Osteocyte (in vitro differentiated cells): ENCODE measurements at regions not wholly inside any gene's neighbourhood (a gene's known extent, or its start where the extent isn't known, plus 50 kb on each side); places are given as distances from the start of the nearest gene placed in this dataset.

ENCODE experiments used
- DNase-seq: peaks from one replicate; pipeline ENCODE4 v3.0.0; 2021; ENCODE audit warnings: mixed read lengths; ENCODE audit not compliant: unreplicated experiment; ENCODE audit errors: extremely low spot score
- H3K27ac Mint-ChIP-seq: one replicate; pipeline ENCODE4 v1.8.0; 2021; ENCODE audit warnings: mild to moderate bottlenecking, mixed read lengths; ENCODE audit not compliant: unreplicated experiment
- H3K27me3 Mint-ChIP-seq: one replicate; pipeline ENCODE4 v1.8.0; 2021; ENCODE audit warnings: mixed read lengths; ENCODE audit not compliant: unreplicated experiment
- H3K36me3 Mint-ChIP-seq: one replicate; pipeline ENCODE4 v1.8.0; 2021; ENCODE audit warnings: mixed read lengths; ENCODE audit not compliant: unreplicated experiment
- H3K4me1 Mint-ChIP-seq: one replicate; pipeline ENCODE4 v1.8.0; 2021; ENCODE audit warnings: mixed read lengths; ENCODE audit not compliant: unreplicated experiment
- H3K4me3 Mint-ChIP-seq: one replicate; pipeline ENCODE4 v1.8.0; 2021; ENCODE audit warnings: mild to moderate bottlenecking, moderate library complexity, mixed read lengths; ENCODE audit not compliant: unreplicated experiment
- H3K9me3 Mint-ChIP-seq: one replicate; pipeline ENCODE4 v1.8.0; 2021; ENCODE audit warnings: mixed read lengths; ENCODE audit not compliant: unreplicated experiment
- CTCF ChIP-seq: fragments of 200-600 bp; sonication (generic); IDR thresholded peaks from 2 replicates; pipeline ENCODE4 v1.5.0; 2021; ENCODE audit warnings: antibody characterized with exemption, mild to moderate bottlenecking, moderate library complexity

DNA sequence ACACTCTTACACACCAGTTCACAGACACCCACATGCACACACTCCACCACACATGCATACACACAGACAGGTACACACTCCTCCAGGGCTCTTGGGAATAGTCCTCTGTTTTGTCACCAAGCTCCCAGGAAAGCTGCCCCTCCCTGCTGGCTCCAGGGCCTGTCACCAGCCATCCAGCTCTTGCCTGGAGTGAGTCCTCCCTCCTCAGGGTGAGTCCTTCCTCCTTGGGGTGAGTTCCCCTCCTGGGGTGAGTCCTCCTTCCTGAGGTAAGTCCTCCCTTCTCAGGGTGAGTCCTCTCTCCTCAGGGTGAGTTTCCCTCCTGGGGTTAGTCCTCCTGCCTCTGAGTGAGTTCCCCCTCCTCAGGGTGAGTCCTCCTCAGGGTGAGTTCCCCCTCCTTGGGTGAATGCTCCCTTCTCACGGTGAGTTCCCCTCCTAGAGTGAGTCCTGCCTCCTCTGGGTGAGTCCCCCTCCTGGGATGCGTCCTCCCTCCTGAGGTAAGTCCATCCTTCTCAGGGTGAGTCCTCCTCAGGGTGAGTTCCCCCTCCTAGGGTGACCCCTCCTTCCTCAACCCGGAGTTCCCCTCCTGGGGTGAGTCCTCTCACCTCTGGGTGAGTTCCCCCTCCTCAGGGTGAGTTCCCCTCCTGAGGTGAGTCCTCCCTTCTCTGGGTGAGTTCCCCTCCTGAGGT lies 100.6 kb upstream of the FGF3 start:
- Mint-ChIP-seq H3K4me1 (peaks cover 10% of the 10 kb centered on the region), H3K36me3 (no peaks in the 10 kb centered on the region), H3K27ac (no peak overlapping the region), H3K27me3 (peaks cover 23% of the 10 kb centered on the region), H3K9me3 (no peaks in the 10 kb centered on the region), H3K4me3 (no peak overlapping the region)
- DNase-seq = no peak
- no peak for TF ChIP-seq CTCF

DNA sequence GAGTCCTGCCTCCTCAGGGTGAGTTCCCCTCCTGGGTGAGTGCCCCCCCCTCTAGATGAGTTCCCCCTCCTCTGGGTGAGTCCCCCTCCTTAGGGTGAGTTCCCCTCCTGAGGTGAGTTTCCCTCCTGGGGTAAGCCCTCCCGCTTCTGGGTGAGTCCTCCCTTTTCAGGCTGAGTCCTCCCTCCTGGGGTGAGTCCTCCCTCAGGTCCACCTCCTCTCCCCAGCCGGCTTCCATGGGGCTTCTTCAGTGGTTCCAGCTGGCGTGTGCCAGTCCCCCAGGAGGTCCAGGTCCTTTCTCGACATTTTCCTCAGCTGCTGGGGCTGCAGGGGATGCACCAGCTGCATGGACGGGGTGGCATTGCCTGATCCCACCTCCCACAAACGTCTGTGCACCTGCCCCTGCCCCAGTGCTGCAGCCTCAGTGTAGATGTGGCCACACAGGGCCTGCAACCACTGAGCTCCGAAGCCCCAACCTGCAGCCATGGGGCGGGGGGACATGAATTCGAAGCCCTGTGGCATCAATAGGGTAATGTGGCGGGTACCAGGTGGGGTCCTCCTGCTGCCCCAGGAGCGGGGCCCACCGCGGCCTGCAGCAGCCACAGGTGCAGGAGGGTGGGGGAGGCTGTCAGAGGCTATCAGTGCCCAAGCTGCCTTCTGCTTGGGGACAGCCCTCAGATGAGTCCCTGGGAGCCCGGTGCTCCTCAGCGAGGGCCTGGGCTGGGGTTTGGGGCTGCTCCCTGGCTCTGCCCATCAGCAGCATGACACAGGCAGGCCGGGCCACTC lies 101.3 kb upstream of the FGF3 start:
- no peak overlapping the region for H3K27ac Mint-ChIP-seq
- H3K36me3 Mint-ChIP-seq = no peaks in the 10 kb centered on the region
- H3K27me3 Mint-ChIP-seq = peaks cover 29% of the 10 kb centered on the region
- H3K4me1 Mint-ChIP-seq = peaks cover 4% of the 10 kb centered on the region
- no peak for TF ChIP-seq CTCF
- no peaks in the 10 kb centered on the region for H3K9me3 Mint-ChIP-seq
- H3K4me3 Mint-ChIP-seq = no peak overlapping the region
- DNase-seq = no peak

DNA sequence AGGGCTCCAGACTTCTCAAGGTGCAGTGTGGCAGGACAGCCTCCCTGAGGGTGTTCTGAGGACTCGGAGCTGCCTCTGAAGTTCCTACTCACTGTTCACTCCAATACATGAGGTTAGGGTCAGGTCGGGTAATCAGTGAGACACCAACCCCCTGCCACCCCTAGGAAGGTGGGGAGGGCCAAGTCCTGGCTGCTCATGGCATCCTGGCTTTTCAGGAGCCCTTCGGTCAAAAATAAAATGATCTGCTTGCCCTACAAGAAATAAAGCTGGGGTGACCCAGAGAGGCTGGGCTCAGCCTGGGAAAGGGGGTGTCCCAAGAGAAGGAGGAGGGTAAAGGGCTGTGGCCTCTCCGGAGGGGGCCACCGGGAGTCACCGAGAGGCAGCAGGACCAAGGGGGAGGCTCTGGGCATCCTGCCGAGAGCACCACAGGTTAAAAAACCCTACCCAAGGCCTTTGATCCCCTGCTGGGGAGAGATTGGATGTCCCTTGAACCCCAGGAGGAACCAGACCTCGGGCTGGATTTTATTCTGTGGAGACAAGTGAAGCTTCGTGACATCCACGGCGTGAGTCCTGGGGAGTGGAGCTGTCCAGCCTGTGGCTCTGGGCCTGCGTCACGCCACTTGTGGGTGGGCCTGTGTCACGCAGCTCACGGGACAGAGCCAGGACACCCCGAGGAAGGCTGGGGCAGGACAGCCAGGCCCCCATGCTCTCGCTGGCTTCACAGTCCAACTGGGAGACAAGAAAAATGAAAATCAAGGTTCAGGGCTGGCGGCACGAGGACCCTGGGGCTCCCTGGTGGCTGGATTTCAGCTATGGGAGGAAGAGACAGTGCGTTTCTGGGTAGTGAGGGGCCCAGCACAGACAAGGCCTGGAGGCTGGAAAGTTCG lies 102.2 kb upstream of the FGF3 start:
- no peak for DNase-seq
- Mint-ChIP-seq H3K27me3 (peaks cover 36% of the 10 kb centered on the region), H3K4me3 (no peak overlapping the region), H3K4me1 (no peaks in the 10 kb centered on the region), H3K27ac (no peak overlapping the region), H3K36me3 (no peaks in the 10 kb centered on the region), H3K9me3 (no peaks in the 10 kb centered on the region)
- TF ChIP-seq CTCF = no peak

GRCh38 chr11:69922015-69922595 lies 102.9 kb upstream of the FGF3 start:
- H3K9me3 Mint-ChIP-seq = no peaks in the 10 kb centered on the region

More at GRCh38 chr11:69922015-69922595, 102.9 kb upstream of the FGF3 start:
- Mint-ChIP-seq H3K4me1 (no peaks in the 10 kb centered on the region), H3K27ac (no peak overlapping the region), H3K4me3 (no peak overlapping the region), H3K36me3 (no peaks in the 10 kb centered on the region), H3K27me3 (peaks cover 40% of the 10 kb centered on the region)
- no peak for DNase-seq
- TF ChIP-seq CTCF = no peak
